Epithelial cell of esophagus (primary cell): ENCODE measurements at regions not wholly inside any gene's neighbourhood (a gene's known extent, or its start where the extent isn't known, plus 50 kb on each side); places are given as distances from the start of the nearest gene placed in this dataset.

Experiments used
- DNase-seq: peaks from one replicate; pipeline ENCODE4 v3.0.0; 2010; ENCODE audit warnings: low read depth
- H3K4me3 ChIP-seq: 2 replicates; pipeline ENCODE4 v1.5.1; 2011; ENCODE audit warnings: mild to moderate bottlenecking, low read length, control low read depth
- CTCF ChIP-seq: IDR thresholded peaks from 2 replicates; pipeline ENCODE4 v1.5.1; 2011; ENCODE audit warnings: low read depth, mild to moderate bottlenecking, low read length, control low read depth, inconsistent platforms; ENCODE audit not compliant: insufficient read depth; ENCODE audit errors: missing control alignments

GRCh38 chr7:46191776-46192175, 270.7 kb upstream of the IGFBP3 start:
- DNase-seq, result peak; percentile 80
- no peak for TF ChIP-seq CTCF
- no peak overlapping the region for H3K4me3 ChIP-seq

- no peak overlapping the region for H3K4me3 ChIP-seq
- TF ChIP-seq CTCF, result no peak
- no peak for DNase-seq
These were observed 270.2 kb upstream of the IGFBP3 start for GRCh38 chr7:46191296-46191695.

- H3K4me3 ChIP-seq, result no peak overlapping the region
- no peak for TF ChIP-seq CTCF
- DNase-seq, result no peak
These were observed 268.3 kb upstream of the IGFBP3 start for GRCh38 chr7:46189255-46189790.

- no peak for DNase-seq
- TF ChIP-seq CTCF, result no peak
These were observed 265.1 kb upstream of the IGFBP3 start for GRCh38 chr7:46186131-46186530.

GRCh38 chr7:46179061-46179610, 258.1 kb upstream of the IGFBP3 start:
- H3K4me3 ChIP-seq, result no peak overlapping the region
- no peak for TF ChIP-seq CTCF
- peak; percentile 46 for DNase-seq

More at GRCh38 chr7:46186131-46186530, 265.1 kb upstream of the IGFBP3 start:
- H3K4me3 ChIP-seq, result no peak overlapping the region

- peak; percentile 71 for DNase-seq
- no peak overlapping the region for H3K4me3 ChIP-seq
- TF ChIP-seq CTCF, result no peak
These were observed 257.6 kb upstream of the IGFBP3 start for GRCh38 chr7:46178661-46179060.

GRCh38 chr7:46177821-46178220, 256.7 kb upstream of the IGFBP3 start:
- no peak for DNase-seq
- no peak for TF ChIP-seq CTCF
- H3K4me3 ChIP-seq, result no peak overlapping the region
